Fibroblast of pulmonary artery (primary cell): ENCODE measurements at regions not wholly inside any gene's neighbourhood (a gene's known extent, or its start where the extent isn't known, plus 50 kb on each side); places are given as distances from the start of the nearest gene placed in this dataset.

Experiments
- DNase-seq: peaks from one replicate; pipeline ENCODE4 v3.0.0-alpha.2; 2010; ENCODE audit warnings: low read depth
- H3K4me3 ChIP-seq: replicated peaks from 2 replicates; pipeline ENCODE4 v1.5.1; 2011; ENCODE audit warnings: low read depth, mild to moderate bottlenecking, control low read depth, low read length, moderate library complexity
- CTCF ChIP-seq: IDR thresholded peaks from 2 replicates; pipeline ENCODE4 v1.5.1; 2011; ENCODE audit warnings: mild to moderate bottlenecking, control low read depth, low read length, inconsistent platforms; ENCODE audit errors: missing control alignments

- TF ChIP-seq CTCF = no peak
- peak overlapping the region; percentile 50 for H3K4me3 ChIP-seq
- no peak for DNase-seq
These were observed 94.6 kb downstream of the CD8B2 start for GRCh38 chr2:106581755-106582147.

- peak; percentile 85 for DNase-seq
- H3K4me3 ChIP-seq = peak overlapping the region; percentile 50
- TF ChIP-seq CTCF = peak; percentile 95
These were observed 95.3 kb downstream of the CD8B2 start for GRCh38 chr2:106582148-106583143.

- no peak for TF ChIP-seq CTCF
- no peak for DNase-seq
- H3K4me3 ChIP-seq = no peak overlapping the region
These were observed 97.3 kb downstream of the CD8B2 start for GRCh38 chr2:106584304-106584954.

GRCh38 chr2:106596844-106597243, 109.7 kb downstream of the CD8B2 start:
- TF ChIP-seq CTCF = peak; percentile 33
- H3K4me3 ChIP-seq = no peak overlapping the region
- DNase-seq = no peak

GRCh38 chr2:106599540-106599939, 112.4 kb downstream of the CD8B2 start:
- no peak overlapping the region for H3K4me3 ChIP-seq
- DNase-seq = no peak
- TF ChIP-seq CTCF = no peak

GRCh38 chr2:106602042-106602441, 114.9 kb downstream of the CD8B2 start:
- no peak for TF ChIP-seq CTCF
- no peak for DNase-seq
- H3K4me3 ChIP-seq = no peak overlapping the region
